ENCODE measurements at regions not wholly inside any gene's neighbourhood (a gene's known extent, or its start where the extent isn't known, plus 50 kb on each side); places are given as distances from the start of the nearest gene placed in this dataset.
A peak's percentile ranks its signal among the peaks of the same experiment; 100 is the strongest.

DNA sequence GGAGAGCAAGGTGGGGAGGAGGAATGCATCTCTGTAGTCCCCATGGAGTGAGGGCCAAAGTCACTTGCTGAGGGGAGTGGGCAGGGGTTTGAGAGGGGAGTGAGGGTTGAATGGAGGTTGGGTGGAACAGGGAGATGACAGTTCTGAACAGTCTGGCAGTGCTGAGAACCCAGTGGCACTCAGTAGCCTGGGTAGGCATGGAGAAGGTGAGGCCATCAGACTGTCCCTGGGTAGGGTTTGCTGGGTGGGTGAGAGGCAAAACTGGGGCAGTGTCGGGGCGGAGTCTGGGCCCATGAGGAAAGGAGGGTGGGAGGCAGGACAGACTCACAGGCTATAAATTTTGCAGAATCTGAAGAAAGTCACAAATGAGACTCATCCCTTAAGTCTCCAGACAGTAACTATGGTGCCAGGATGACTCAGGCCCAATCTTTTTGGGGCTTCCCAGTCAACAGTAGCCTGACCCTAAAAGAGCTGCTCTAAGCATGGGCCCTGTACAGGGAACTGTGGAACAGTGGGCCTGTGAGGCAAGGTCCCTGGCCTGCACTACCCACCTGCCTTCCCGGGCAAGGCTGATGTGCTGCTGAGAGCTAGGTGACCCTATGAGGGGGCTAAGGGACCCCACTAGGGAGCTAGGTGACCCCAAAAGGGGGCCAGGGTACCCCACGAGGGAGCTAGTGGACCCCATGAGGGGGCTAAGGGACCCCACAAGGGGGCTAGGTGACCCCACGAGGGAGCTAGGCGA is 51.0 kb upstream of the DMRTB1 start:
- Mint-ChIP-seq H3K27me3 (ENCODE audit: low read depth) (no peaks in the 10 kb centered on the region), H3K4me3 (no peak overlapping the region), H3K4me1 (ENCODE audit: low read depth) (peaks cover 46% of the 10 kb centered on the region), H3K27ac (peak overlapping the region; percentile 64), H3K9me3 (no peaks in the 10 kb centered on the region), H3K36me3 (ENCODE audit: low read depth) (peaks cover 3% of the 10 kb centered on the region)

DNA sequence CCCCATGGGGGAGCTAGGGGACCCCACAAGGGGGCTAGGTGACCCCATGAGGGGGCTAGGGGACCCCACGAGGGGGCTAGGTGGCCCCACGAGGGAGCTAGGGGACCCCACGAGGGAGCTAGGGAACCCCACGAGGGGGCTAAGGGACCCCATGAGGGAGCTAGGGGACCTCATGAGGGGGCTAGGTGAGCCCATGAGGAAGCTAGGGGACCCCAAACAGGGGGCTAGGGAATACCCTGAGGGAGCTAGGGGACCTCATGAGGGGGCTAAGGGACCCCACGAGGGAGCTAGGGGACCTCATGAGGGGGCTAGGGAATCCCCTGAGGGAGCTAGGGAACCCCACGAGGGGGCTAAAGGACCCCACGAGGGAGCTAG is 50.5 kb upstream of the DMRTB1 start:
- H3K27me3 Mint-ChIP-seq (ENCODE audit: low read depth): no peaks in the 10 kb centered on the region
- H3K4me1 Mint-ChIP-seq (ENCODE audit: low read depth): peaks cover 50% of the 10 kb centered on the region
- no peak overlapping the region for H3K4me3 Mint-ChIP-seq
- no peak overlapping the region for H3K27ac Mint-ChIP-seq
- H3K9me3 Mint-ChIP-seq: no peaks in the 10 kb centered on the region
- H3K36me3 Mint-ChIP-seq (ENCODE audit: low read depth): peaks cover 3% of the 10 kb centered on the region

DNA sequence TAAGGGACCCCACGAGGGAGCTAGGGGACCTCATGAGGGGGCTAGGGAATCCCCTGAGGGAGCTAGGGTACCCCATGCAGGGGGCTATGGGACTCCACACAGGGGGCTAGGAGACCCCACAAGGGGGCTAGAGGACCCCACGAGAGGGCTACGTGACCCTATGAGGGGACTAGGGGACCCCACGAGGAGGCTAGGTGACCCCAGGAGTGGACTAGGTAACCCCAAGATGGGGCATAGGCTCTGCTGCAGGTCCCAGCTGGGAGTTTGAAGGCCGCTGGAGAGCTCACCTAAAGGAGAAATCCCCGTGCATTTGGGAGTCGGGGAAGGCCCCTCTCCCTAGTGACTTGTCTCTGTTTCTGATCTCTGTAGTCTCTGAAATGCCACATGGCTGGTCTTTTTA is 50.0 kb upstream of the DMRTB1 start:
- Mint-ChIP-seq H3K27me3 (ENCODE audit: low read depth) (no peaks in the 10 kb centered on the region), H3K9me3 (no peaks in the 10 kb centered on the region), H3K4me3 (no peak overlapping the region), H3K36me3 (ENCODE audit: low read depth) (peaks cover 3% of the 10 kb centered on the region), H3K27ac (peak overlapping the region; percentile 66), H3K4me1 (ENCODE audit: low read depth) (peaks cover 54% of the 10 kb centered on the region)

All from T-helper 1 cell treated with Interleukin-12 subunit alpha and Interleukin-12 subunit beta and Interleukin-4 antibody, amounts not matched to agents 30 μg/mL and 1 μg/mL, for 36 hours (primary cell).